ENCODE measurements at regions not wholly inside any gene's neighbourhood (a gene's known extent, or its start where the extent isn't known, plus 50 kb on each side); places are given as distances from the start of the nearest gene placed in this dataset.

GRCh38 chr11:36822829-36823228, 224.8 kb upstream of the RAG2 start:
- intact Hi-C loops (cut with micrococcal nuclease) = no loop called here
- no peaks in the 10 kb centered on the region for H3K36me3 Mint-ChIP-seq (ENCODE audit: low read depth)
- H3K4me3 Mint-ChIP-seq = no peak overlapping the region
- no peak overlapping the region for H3K27ac Mint-ChIP-seq
- no peaks in the 10 kb centered on the region for H3K9me3 Mint-ChIP-seq
- DNase-seq = no peak
- CTCF ChIA-PET = no interaction called here
- H3K4me1 Mint-ChIP-seq (ENCODE audit: low read depth) = no peaks in the 10 kb centered on the region
- H3K27me3 Mint-ChIP-seq (ENCODE audit: low read depth) = no peaks in the 10 kb centered on the region

GRCh38 chr11:36818410-36818809, 220.4 kb upstream of the RAG2 start:
- no peak overlapping the region for H3K27ac Mint-ChIP-seq
- H3K36me3 Mint-ChIP-seq (ENCODE audit: low read depth) = no peaks in the 10 kb centered on the region
- H3K9me3 Mint-ChIP-seq = no peaks in the 10 kb centered on the region
- no peak overlapping the region for H3K4me3 Mint-ChIP-seq
- no peaks in the 10 kb centered on the region for H3K27me3 Mint-ChIP-seq (ENCODE audit: low read depth)
- DNase-seq = no peak
- intact Hi-C loops (cut with micrococcal nuclease) = no loop called here
- CTCF ChIA-PET = no interaction called here
- no peaks in the 10 kb centered on the region for H3K4me1 Mint-ChIP-seq (ENCODE audit: low read depth)

DNA sequence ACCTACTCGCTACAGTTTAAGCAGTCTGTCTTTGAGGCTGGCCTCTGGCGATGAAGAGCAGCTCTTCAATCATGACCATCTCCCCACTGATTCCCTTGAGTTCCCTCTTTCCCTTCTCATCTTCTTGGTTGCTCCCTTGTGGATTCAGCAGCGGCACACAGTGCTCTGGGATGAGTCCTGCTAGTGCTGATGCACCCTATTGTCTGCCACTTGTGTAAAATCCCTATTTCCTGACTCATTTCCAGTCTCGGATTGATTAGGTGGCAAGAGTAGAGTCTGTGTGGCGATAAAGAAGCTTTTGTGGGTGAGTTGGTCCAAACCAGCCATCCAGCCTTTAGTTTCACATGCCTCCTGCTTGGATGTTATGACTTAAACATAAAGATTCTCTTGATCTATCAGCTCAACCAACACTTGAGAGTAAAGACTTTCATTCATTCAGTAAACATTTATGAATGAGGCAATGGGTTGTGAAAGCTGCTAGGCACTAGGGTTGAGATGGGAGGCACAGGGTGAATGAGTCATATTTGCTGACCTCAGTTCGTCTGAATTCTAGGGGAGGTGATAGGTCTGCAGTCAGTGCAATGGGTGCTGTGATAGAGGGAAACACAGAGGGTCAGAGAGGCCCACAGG, 219.4 kb upstream of the RAG2 start:
- CTCF ChIA-PET = no interaction called here
- Mint-ChIP-seq H3K27me3 (ENCODE audit: low read depth) (no peaks in the 10 kb centered on the region), H3K4me3 (no peak overlapping the region)

DNA sequence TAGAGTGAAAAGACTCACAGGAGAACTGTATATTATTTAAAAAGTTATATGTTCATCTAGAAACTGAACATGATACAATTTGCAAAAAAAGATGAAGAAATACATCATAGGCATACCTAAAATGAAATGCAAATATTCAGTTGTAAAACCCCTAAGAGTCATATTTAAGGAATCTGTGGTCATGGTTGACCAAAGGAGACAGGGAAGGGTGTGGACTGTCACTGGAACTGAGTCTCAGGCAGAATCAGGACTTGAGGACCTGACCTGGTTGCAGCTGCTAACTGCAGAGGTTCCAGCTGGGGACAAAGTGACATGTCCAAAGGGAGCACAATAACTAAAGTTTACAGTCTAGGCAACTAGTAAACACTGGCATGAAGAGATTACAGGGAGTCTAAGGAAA, 211.3 kb upstream of the RAG2 start:
- H3K9me3 Mint-ChIP-seq = no peaks in the 10 kb centered on the region
- intact Hi-C loops (cut with micrococcal nuclease) = no loop called here
- H3K4me1 Mint-ChIP-seq (ENCODE audit: low read depth) = no peaks in the 10 kb centered on the region
- H3K4me3 Mint-ChIP-seq = no peak overlapping the region
- no peak for DNase-seq
- CTCF ChIA-PET = no interaction called here
- no peaks in the 10 kb centered on the region for H3K36me3 Mint-ChIP-seq (ENCODE audit: low read depth)
- no peak overlapping the region for H3K27ac Mint-ChIP-seq
- no peaks in the 10 kb centered on the region for H3K27me3 Mint-ChIP-seq (ENCODE audit: low read depth)

More for the DNA sequence above, 219.4 kb upstream of the RAG2 start:
- no peak overlapping the region for H3K27ac Mint-ChIP-seq
- H3K4me1 Mint-ChIP-seq (ENCODE audit: low read depth) = no peaks in the 10 kb centered on the region
- intact Hi-C loops (cut with micrococcal nuclease) = no loop called here
- DNase-seq = no peak
- H3K9me3 Mint-ChIP-seq = no peaks in the 10 kb centered on the region
- H3K36me3 Mint-ChIP-seq (ENCODE audit: low read depth) = no peaks in the 10 kb centered on the region

GRCh38 chr11:36807871-36808270, 209.8 kb upstream of the RAG2 start:
- CTCF ChIA-PET = no interaction called here
- Mint-ChIP-seq H3K27me3 (ENCODE audit: low read depth) (no peaks in the 10 kb centered on the region), H3K4me3 (no peak overlapping the region), H3K27ac (no peak overlapping the region), H3K4me1 (ENCODE audit: low read depth) (no peaks in the 10 kb centered on the region), H3K36me3 (ENCODE audit: low read depth) (no peaks in the 10 kb centered on the region), H3K9me3 (no peaks in the 10 kb centered on the region)
- intact Hi-C loops (cut with micrococcal nuclease) = no loop called here
- no peak for DNase-seq

DNA sequence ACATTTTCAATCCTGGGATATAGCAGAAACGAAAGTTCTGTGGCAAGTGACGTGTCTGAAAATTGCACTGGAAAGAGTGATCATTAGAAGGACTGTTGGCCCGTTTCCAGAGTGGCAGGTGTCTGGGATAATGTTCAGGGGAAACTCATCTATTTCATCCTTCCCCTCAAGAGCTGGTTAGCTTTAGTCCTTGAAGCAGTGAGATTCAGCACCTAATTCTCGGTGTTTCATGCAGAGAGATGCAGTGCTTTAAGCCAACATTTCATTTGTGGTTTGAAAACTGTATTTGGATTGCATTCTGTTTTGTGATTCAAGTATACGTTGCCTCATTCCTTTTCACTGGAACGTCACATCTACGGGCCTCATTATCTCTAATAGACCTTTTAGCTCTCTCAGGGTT, 205.0 kb upstream of the RAG2 start:
- Mint-ChIP-seq H3K36me3 (ENCODE audit: low read depth) (no peaks in the 10 kb centered on the region), H3K9me3 (no peaks in the 10 kb centered on the region), H3K4me3 (no peak overlapping the region), H3K4me1 (ENCODE audit: low read depth) (no peaks in the 10 kb centered on the region), H3K27me3 (ENCODE audit: low read depth) (peaks cover 2% of the 10 kb centered on the region), H3K27ac (no peak overlapping the region)
- intact Hi-C loops (cut with micrococcal nuclease) = no loop called here
- CTCF ChIA-PET = no interaction called here
- DNase-seq = no peak

GRCh38 chr11:36792996-36793914, 195.2 kb upstream of the RAG2 start:
- H3K27ac Mint-ChIP-seq = no peak overlapping the region
- H3K4me1 Mint-ChIP-seq (ENCODE audit: low read depth) = no peaks in the 10 kb centered on the region
- H3K36me3 Mint-ChIP-seq (ENCODE audit: low read depth) = peaks cover 1% of the 10 kb centered on the region
- DNase-seq = no peak
- no peak overlapping the region for H3K4me3 Mint-ChIP-seq
- CTCF ChIA-PET = no interaction called here
- intact Hi-C loops (cut with micrococcal nuclease) = no loop called here
- no peaks in the 10 kb centered on the region for H3K9me3 Mint-ChIP-seq
- peaks cover 2% of the 10 kb centered on the region for H3K27me3 Mint-ChIP-seq (ENCODE audit: low read depth)

GRCh38 chr11:36791957-36792356, 193.9 kb upstream of the RAG2 start:
- Mint-ChIP-seq H3K27ac (no peak overlapping the region), H3K36me3 (ENCODE audit: low read depth) (peaks cover 1% of the 10 kb centered on the region), H3K27me3 (ENCODE audit: low read depth) (peaks cover 2% of the 10 kb centered on the region), H3K4me1 (ENCODE audit: low read depth) (no peaks in the 10 kb centered on the region), H3K9me3 (no peaks in the 10 kb centered on the region), H3K4me3 (no peak overlapping the region)
- intact Hi-C loops (cut with micrococcal nuclease) = no loop called here
- DNase-seq = no peak
- CTCF ChIA-PET = no interaction called here

- intact Hi-C loops (cut with micrococcal nuclease) = no loop called here
- no peak for DNase-seq
- Mint-ChIP-seq H3K4me1 (ENCODE audit: low read depth) (no peaks in the 10 kb centered on the region), H3K27ac (no peak overlapping the region), H3K36me3 (ENCODE audit: low read depth) (peaks cover 1% of the 10 kb centered on the region), H3K27me3 (ENCODE audit: low read depth) (peaks cover 2% of the 10 kb centered on the region), H3K4me3 (no peak overlapping the region), H3K9me3 (no peaks in the 10 kb centered on the region)
- CTCF ChIA-PET = no interaction called here
These were observed 192.5 kb upstream of the RAG2 start for GRCh38 chr11:36790526-36790925.

- H3K27me3 Mint-ChIP-seq (ENCODE audit: low read depth) = peaks cover 6% of the 10 kb centered on the region
- H3K36me3 Mint-ChIP-seq (ENCODE audit: low read depth) = no peaks in the 10 kb centered on the region
- no peak for DNase-seq
- no peak overlapping the region for H3K27ac Mint-ChIP-seq
- intact Hi-C loops (cut with micrococcal nuclease) = no loop called here
- no peak overlapping the region for H3K4me3 Mint-ChIP-seq
- no peaks in the 10 kb centered on the region for H3K9me3 Mint-ChIP-seq
- CTCF ChIA-PET = no interaction called here
- no peaks in the 10 kb centered on the region for H3K4me1 Mint-ChIP-seq (ENCODE audit: low read depth)
These were observed 185.8 kb upstream of the RAG2 start for GRCh38 chr11:36783808-36784207.

DNA sequence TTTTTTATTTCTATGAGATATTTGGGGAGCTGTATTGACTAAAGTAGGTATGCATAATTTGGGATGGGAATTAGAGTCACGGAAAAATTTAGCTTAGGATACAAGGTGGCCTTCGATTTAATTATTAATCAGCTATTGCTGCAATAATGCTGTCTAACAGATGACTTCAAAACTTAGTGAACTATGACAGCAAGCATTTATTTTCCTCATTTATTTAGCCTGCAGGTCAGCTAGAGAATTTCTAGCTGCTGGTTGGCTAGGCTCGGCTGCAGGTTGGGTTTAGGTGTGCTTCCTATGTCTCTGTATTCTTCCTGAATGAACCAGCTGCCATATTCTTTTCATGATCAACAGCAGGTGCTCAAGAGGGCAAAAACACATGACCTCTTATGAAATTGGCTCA, 181.8 kb upstream of the RAG2 start:
- H3K27me3 Mint-ChIP-seq (ENCODE audit: low read depth) = peaks cover 5% of the 10 kb centered on the region
- CTCF ChIA-PET = no interaction called here
- H3K27ac Mint-ChIP-seq = no peak overlapping the region
- H3K4me1 Mint-ChIP-seq (ENCODE audit: low read depth) = no peaks in the 10 kb centered on the region
- DNase-seq = no peak
- intact Hi-C loops (cut with micrococcal nuclease) = no loop called here
- no peaks in the 10 kb centered on the region for H3K9me3 Mint-ChIP-seq
- H3K4me3 Mint-ChIP-seq = no peak overlapping the region
- H3K36me3 Mint-ChIP-seq (ENCODE audit: low read depth) = no peaks in the 10 kb centered on the region

DNA sequence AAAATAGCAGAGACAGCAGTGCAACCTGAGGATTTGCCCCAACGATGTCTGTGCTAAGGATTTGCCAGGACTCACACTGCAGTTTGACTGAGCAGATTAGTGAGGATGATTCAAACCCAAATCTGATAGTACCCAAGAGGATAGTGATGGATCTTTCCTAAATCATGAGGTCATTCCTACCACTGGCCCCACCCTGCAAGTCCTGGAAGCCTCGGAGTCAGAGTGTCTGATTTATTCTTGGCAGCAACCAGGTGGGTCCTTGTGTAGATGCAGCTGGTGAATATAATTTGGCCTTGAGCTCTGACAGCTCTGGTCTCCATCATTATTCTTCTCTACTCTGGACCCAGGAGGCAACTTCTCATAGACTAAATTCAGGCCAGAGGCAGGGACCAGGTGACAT, 179.3 kb upstream of the RAG2 start:
- intact Hi-C loops (cut with micrococcal nuclease) = no loop called here
- no peaks in the 10 kb centered on the region for H3K36me3 Mint-ChIP-seq (ENCODE audit: low read depth)
- H3K4me3 Mint-ChIP-seq = no peak overlapping the region
- no peaks in the 10 kb centered on the region for H3K27me3 Mint-ChIP-seq (ENCODE audit: low read depth)
- no peaks in the 10 kb centered on the region for H3K4me1 Mint-ChIP-seq (ENCODE audit: low read depth)
- CTCF ChIA-PET = no interaction called here
- no peak overlapping the region for H3K27ac Mint-ChIP-seq
- no peak for DNase-seq
- H3K9me3 Mint-ChIP-seq = no peaks in the 10 kb centered on the region

DNA sequence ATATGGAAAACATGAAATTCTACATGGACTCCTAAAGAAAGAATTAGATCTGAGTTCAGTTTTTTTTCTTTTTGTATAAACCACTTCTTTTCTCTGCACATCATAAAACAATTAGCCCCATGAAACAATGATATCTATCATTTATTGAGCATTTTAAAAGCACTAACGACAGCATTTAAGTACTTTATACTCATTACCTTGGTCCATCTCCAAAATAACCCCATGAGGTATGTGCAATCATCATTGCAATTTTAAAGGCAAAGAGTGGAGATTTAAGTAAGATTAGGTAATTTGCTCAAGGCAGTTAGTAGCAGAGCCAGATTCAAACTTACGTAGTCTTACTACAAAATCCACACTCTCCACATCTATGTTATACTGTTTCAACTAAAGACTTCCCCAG, 177.7 kb upstream of the RAG2 start:
- Mint-ChIP-seq H3K4me1 (ENCODE audit: low read depth) (no peaks in the 10 kb centered on the region), H3K27ac (no peak overlapping the region), H3K27me3 (ENCODE audit: low read depth) (no peaks in the 10 kb centered on the region), H3K4me3 (no peak overlapping the region), H3K36me3 (ENCODE audit: low read depth) (no peaks in the 10 kb centered on the region), H3K9me3 (no peaks in the 10 kb centered on the region)
- intact Hi-C loops (cut with micrococcal nuclease) = no loop called here
- CTCF ChIA-PET = no interaction called here
- no peak for DNase-seq

All from activated naive CD4-positive, alpha-beta T cell treated with anti-CD3 and anti-CD28 coated beads for 36 hours (primary cell).